HAP-1 (cell line): ENCODE measurements at regions not wholly inside any gene's neighbourhood (a gene's known extent, or its start where the extent isn't known, plus 50 kb on each side); places are given as distances from the start of the nearest gene placed in this dataset.

Experiments
- DNase-seq, 2 experiments: peaks; one replicate each; pipeline ENCODE4 v3.0.0-alpha.2; 2016 to 2020; ENCODE audit warnings: low spot score in 2 of 2
- H3K27me3 ChIP-seq: fragments of 250-450 bp; sonication (Bioruptor Pico); 2 replicates; pipeline ENCODE4 v1.5.1; 2020; ENCODE audit warnings: low read depth, mild to moderate bottlenecking, moderate library complexity
- H3K36me3 ChIP-seq: fragments of 250-450 bp; sonication (Bioruptor Pico); replicated peaks from 2 replicates; pipeline ENCODE4 v1.5.1; 2020; ENCODE audit warnings: mild to moderate bottlenecking
- H3K4me1 ChIP-seq: fragments of 250-450 bp; sonication (Bioruptor Pico); 2 replicates; pipeline ENCODE4 v1.5.1; 2020; ENCODE audit warnings: mild to moderate bottlenecking
- H3K4me3 ChIP-seq: fragments of 250-450 bp; sonication (Bioruptor Pico); 2 replicates; pipeline ENCODE4 v1.5.1; 2020; ENCODE audit warnings: mild to moderate bottlenecking, moderate library complexity
- H3K9me3 ChIP-seq: fragments of 250-450 bp; sonication (Bioruptor Pico); 2 replicates; pipeline ENCODE4 v1.5.1; 2020; ENCODE audit warnings: mild to moderate bottlenecking, moderate library complexity
- in situ Hi-C: fragments of 300-500 bp; cut with MboI; formaldehyde crosslinking; loops from 3 replicates; pipeline ENCODE4 v1.14.3; 2020; ENCODE audit warnings: low sequenced_read_pairs, inconsistent platforms, mixed read lengths

- DNase-seq = no peak
- no peak overlapping the region for H3K4me3 ChIP-seq
- no peaks in the 10 kb centered on the region for H3K27me3 ChIP-seq
- in situ Hi-C loops = loop anchor here (10.0 kb wide), 2 partner anchors 186 to 356 kb away; no protein-coding TSS in a partner anchor
- H3K36me3 ChIP-seq = no peaks in the 10 kb centered on the region
- no peaks in the 10 kb centered on the region for H3K4me1 ChIP-seq
- no peaks in the 10 kb centered on the region for H3K9me3 ChIP-seq
Measured at GRCh38 chr2:43128559-43128955, 97.8 kb downstream of the ZFP36L2 start.

- Histone ChIP-seq H3K4me3 (no peak overlapping the region), H3K4me1 (no peaks in the 10 kb centered on the region)
- in situ Hi-C loops = loop anchor here (10.0 kb wide), 2 partner anchors 187 to 357 kb away; no protein-coding TSS in a partner anchor
Measured at GRCh38 chr2:43127941-43128558, 98.4 kb downstream of the ZFP36L2 start.

GRCh38 chr2:43127208-43127940, 99.0 kb downstream of the ZFP36L2 start:
- no peaks in the 10 kb centered on the region for H3K9me3 ChIP-seq
- H3K36me3 ChIP-seq = no peaks in the 10 kb centered on the region
- no peak overlapping the region for H3K4me3 ChIP-seq
- H3K27me3 ChIP-seq = no peaks in the 10 kb centered on the region
- H3K4me1 ChIP-seq = no peaks in the 10 kb centered on the region
- in situ Hi-C loops = loop anchor here (10.0 kb wide), 2 partner anchors 187 to 357 kb away; no protein-coding TSS in a partner anchor
- peak; percentile 39 to 87 for DNase-seq

More at GRCh38 chr2:43127941-43128558, 98.4 kb downstream of the ZFP36L2 start:
- no peak for DNase-seq
- Histone ChIP-seq H3K9me3 (no peaks in the 10 kb centered on the region), H3K36me3 (no peaks in the 10 kb centered on the region), H3K27me3 (no peaks in the 10 kb centered on the region)

- Histone ChIP-seq H3K4me1 (no peaks in the 10 kb centered on the region), H3K4me3 (no peak overlapping the region), H3K9me3 (no peaks in the 10 kb centered on the region), H3K27me3 (no peaks in the 10 kb centered on the region), H3K36me3 (no peaks in the 10 kb centered on the region)
- in situ Hi-C loops = loop anchor here (10.0 kb wide), 2 partner anchors 188 to 358 kb away; no protein-coding TSS in a partner anchor
- no peak for DNase-seq
Measured at GRCh38 chr2:43126817-43127207, 99.6 kb downstream of the ZFP36L2 start.

- Histone ChIP-seq H3K4me3 (no peak overlapping the region), H3K36me3 (no peaks in the 10 kb centered on the region), H3K4me1 (no peaks in the 10 kb centered on the region), H3K9me3 (no peaks in the 10 kb centered on the region), H3K27me3 (no peaks in the 10 kb centered on the region)
- in situ Hi-C loops = loop anchor here (10.0 kb wide), 2 partner anchors 189 to 359 kb away; no protein-coding TSS in a partner anchor
- no peak for DNase-seq
Measured at GRCh38 chr2:43125090-43125998, 101.1 kb downstream of the ZFP36L2 start.

GRCh38 chr2:43124687-43125057, 101.7 kb downstream of the ZFP36L2 start:
- Histone ChIP-seq H3K4me3 (no peak overlapping the region), H3K9me3 (no peaks in the 10 kb centered on the region), H3K36me3 (no peaks in the 10 kb centered on the region), H3K4me1 (no peaks in the 10 kb centered on the region), H3K27me3 (no peaks in the 10 kb centered on the region)
- in situ Hi-C loops = loop anchor here (10.0 kb wide), 2 partner anchors 190 to 360 kb away; no protein-coding TSS in a partner anchor
- no peak for DNase-seq

GRCh38 chr2:43123981-43124686, 102.3 kb downstream of the ZFP36L2 start:
- Histone ChIP-seq H3K27me3 (no peaks in the 10 kb centered on the region), H3K9me3 (no peaks in the 10 kb centered on the region), H3K36me3 (no peaks in the 10 kb centered on the region), H3K4me1 (no peaks in the 10 kb centered on the region), H3K4me3 (no peak overlapping the region)
- no peak for DNase-seq
- in situ Hi-C loops = loop anchor here (10.0 kb wide), 2 partner anchors 191 to 361 kb away; no protein-coding TSS in a partner anchor

- H3K4me1 ChIP-seq = no peaks in the 10 kb centered on the region
- no peaks in the 10 kb centered on the region for H3K27me3 ChIP-seq
- no peak for DNase-seq
- no peaks in the 10 kb centered on the region for H3K9me3 ChIP-seq
- H3K4me3 ChIP-seq = no peak overlapping the region
- in situ Hi-C loops = loop anchor here (10.0 kb wide), 2 partner anchors 191 to 361 kb away; no protein-coding TSS in a partner anchor
- H3K36me3 ChIP-seq = no peaks in the 10 kb centered on the region
Measured at GRCh38 chr2:43123486-43123885, 102.9 kb downstream of the ZFP36L2 start.

GRCh38 chr2:43123028-43123427, 103.4 kb downstream of the ZFP36L2 start:
- Histone ChIP-seq H3K4me3 (no peak overlapping the region), H3K4me1 (no peaks in the 10 kb centered on the region), H3K9me3 (no peaks in the 10 kb centered on the region), H3K36me3 (no peaks in the 10 kb centered on the region), H3K27me3 (no peaks in the 10 kb centered on the region)
- in situ Hi-C loops = loop anchor here (10.0 kb wide), 2 partner anchors 192 to 362 kb away; no protein-coding TSS in a partner anchor
- no peak for DNase-seq

GRCh38 chr2:43121580-43122314, 104.7 kb downstream of the ZFP36L2 start:
- H3K4me1 ChIP-seq = no peaks in the 10 kb centered on the region
- no peaks in the 10 kb centered on the region for H3K36me3 ChIP-seq
- H3K4me3 ChIP-seq = no peak overlapping the region
- in situ Hi-C loops = loop anchor here (10.0 kb wide), 2 partner anchors 193 to 363 kb away; no protein-coding TSS in a partner anchor
- no peaks in the 10 kb centered on the region for H3K27me3 ChIP-seq
- no peak for DNase-seq
- H3K9me3 ChIP-seq = no peaks in the 10 kb centered on the region

GRCh38 chr2:43119303-43119702, 107.1 kb downstream of the ZFP36L2 start:
- H3K27me3 ChIP-seq = no peaks in the 10 kb centered on the region
- H3K9me3 ChIP-seq = no peaks in the 10 kb centered on the region
- in situ Hi-C loops = no loop called here
- no peak overlapping the region for H3K4me3 ChIP-seq
- DNase-seq = no peak
- H3K36me3 ChIP-seq = no peaks in the 10 kb centered on the region
- H3K4me1 ChIP-seq = no peaks in the 10 kb centered on the region

- no peak for DNase-seq
- in situ Hi-C loops = no loop called here
- no peak overlapping the region for H3K4me3 ChIP-seq
Measured at GRCh38 chr2:43117521-43118143, 108.8 kb downstream of the ZFP36L2 start.

More at GRCh38 chr2:43117521-43118143, 108.8 kb downstream of the ZFP36L2 start:
- Histone ChIP-seq H3K4me1 (no peaks in the 10 kb centered on the region), H3K36me3 (no peaks in the 10 kb centered on the region), H3K27me3 (no peaks in the 10 kb centered on the region), H3K9me3 (no peaks in the 10 kb centered on the region)
